Neural progenitor cell (in vitro differentiated cells): ENCODE measurements at regions not wholly inside any gene's neighbourhood (a gene's known extent, or its start where the extent isn't known, plus 50 kb on each side); places are given as distances from the start of the nearest gene placed in this dataset.

ENCODE experiments used
- CTCF ChIP-seq: fragments of 200-600 bp; sonication (generic); IDR thresholded peaks from 2 replicates; pipeline ENCODE4 v1.5.1; 2017; ENCODE audit warnings: antibody characterized with exemption, mild to moderate bottlenecking
- EZH2 ChIP-seq: fragments of 200-600 bp; sonication (generic); IDR thresholded peaks from 2 replicates; pipeline ENCODE4 v1.6.1; 2017; ENCODE audit warnings: antibody characterized with exemption, mild to moderate bottlenecking, moderate library complexity
- EZH2phosphoT487 ChIP-seq: fragments of 200-600 bp; sonication (generic); IDR thresholded peaks from 2 replicates; pipeline ENCODE4 v1.6.1; 2017; ENCODE audit warnings: antibody characterized with exemption

GRCh38 chr14:88130057-88130432, 125.1 kb downstream of the GPR65 start:
- TF ChIP-seq CTCF: no peak
- no peak for TF ChIP-seq EZH2
- no peak for TF ChIP-seq EZH2phosphoT487
